ENCODE measurements at regions not wholly inside any gene's neighbourhood (a gene's known extent, or its start where the extent isn't known, plus 50 kb on each side); places are given as distances from the start of the nearest gene placed in this dataset.

DNA sequence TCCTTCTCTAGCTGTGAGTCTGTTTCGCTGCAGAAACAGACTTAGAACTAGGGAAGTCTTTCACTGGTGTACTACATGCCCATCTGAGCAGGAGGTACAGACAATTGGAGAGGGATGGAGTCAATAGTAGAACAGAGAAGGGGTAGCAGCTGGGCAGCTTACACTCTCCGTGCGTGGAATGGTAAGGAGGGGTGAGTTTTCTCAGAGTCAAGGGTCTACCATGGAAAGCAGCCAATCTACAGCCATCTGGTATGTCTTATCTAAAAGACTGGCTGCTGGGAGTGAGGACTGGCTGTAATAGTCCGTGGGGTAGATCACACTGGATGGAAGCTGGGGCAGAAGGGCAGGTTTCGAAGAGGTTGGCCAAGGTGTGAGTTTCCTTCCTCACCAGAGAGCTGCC lies 137.3 kb upstream of the TENM4 start:
- DNase-seq, result no peak

DNA sequence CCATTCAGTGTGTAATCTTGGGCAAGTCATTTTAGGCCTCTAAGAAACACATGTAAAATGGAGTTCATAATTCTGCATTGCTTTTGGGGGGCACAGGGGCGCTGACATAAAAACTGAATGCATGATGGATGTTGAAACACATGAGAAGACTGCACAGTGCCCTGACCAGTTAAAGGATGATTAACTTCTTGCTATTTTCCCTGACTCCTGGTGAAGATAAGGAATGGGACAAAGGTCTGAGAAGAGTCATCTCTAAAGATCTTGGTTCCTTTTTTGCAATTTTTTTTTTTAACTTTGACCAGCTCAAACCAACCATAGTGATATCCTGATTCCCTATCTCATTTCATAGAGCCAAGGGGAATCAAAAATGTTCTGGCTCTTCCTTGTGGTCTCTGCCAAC lies 134.9 kb upstream of the TENM4 start:
- no peak for DNase-seq

DNA sequence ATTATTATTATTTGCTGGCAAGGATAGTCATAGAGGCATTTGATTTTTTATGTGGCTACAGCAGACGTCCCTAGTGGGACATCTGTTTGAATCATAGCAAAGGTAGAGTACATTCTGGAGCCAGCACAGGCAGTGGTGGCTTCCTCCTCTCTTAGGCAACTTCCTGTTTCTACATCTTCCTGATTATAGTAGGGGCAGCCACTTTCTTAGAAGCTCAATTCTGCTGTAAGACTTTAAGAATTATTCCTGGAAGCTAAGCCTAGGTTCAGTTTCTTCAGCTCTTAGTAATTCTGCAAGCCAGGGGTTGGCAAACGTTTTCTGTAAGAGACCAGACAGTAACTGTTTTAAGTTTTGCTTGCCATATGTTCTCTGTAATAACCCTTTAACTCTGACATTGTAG lies 129.3 kb upstream of the TENM4 start:
- no peak for DNase-seq

DNA sequence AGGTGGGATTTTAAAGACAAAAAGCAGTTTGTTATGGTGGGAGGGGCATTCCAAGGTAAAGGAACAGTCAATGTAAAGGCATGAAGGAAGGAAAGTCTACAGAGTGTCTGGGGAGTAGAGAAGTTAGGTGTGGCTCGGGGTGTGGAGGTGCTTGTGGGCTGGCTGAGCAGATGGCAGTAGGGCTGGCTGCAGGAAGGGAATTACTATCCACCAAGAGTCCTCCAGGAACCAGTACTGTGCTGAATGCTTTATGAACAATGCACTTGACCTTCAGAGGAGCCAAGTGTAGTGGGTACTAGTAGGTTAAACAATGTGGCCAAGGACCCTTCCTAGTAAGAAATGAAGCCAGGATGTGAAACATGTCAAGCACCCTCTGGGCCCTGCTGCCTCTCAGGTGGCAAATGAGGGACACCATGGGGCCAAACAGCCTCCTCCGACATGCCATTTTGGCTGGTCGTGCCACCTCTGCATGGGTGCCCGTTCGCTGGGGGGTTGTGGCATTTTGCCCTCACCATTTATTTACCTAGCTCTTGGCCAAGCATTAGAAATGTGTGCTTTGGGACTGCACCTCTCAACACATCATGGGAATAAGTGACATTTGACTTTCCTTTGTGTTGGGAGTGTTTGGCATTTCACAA lies 123.6 kb upstream of the TENM4 start:
- no peak for DNase-seq

DNA sequence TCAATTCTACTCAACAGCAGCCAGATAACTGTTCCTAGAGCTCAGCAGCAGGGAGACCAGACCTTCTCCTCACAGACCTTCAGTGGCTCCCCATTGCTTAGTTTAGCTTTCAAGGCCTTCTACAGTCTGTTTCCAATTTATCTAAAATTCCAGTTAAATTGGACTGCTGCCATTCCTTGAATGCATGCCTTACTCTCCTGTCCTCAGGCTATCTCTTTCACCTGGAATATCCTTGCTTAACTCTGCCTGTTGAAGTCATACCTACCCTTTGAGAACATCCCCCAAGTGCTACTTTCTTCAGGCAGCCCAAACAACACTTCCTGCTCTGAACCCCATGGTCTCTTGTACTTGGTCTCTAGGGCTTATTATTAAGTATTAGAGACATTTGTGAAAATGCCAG lies 120.7 kb upstream of the TENM4 start:
- DNase-seq, result no peak

DNA sequence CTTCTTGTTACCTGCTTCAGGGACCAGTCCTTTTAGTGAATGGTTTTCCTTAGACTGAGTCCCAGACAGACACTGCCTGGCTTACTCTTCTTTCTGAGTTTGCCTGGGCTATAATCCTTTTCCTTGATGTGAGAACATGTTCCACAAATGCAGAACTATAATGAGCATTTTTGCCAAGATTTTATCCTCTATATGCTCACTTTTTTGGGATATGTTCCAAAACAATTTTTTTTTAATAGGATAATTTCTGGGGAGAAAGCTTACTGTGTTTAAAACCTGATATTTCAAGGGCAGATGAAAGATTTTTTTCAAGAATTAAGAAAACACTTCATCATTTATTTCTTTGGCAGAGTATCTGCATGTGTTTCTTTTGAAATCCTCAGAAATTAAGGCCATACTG lies 110.0 kb upstream of the TENM4 start:
- DNase-seq, result no peak

DNA sequence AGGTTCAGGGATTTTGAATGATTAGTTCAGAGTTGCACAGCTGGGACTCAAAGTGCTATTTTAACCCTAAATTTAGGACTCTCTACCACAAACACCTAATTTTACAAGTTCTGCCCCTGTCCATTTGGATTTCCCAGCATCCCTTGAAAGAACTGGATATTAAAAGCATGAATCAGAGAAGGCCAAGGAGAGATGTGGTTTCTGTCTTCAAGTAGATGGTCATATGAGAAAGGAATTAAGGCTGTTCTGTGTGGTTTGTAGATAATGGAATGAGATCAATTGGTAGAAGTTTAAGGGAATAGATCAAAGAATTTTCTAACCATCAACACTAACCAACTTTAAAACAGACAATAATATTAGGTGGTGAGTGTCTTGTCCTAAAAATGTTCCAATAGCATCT lies 106.4 kb upstream of the TENM4 start:
- DNase-seq, result no peak

DNA sequence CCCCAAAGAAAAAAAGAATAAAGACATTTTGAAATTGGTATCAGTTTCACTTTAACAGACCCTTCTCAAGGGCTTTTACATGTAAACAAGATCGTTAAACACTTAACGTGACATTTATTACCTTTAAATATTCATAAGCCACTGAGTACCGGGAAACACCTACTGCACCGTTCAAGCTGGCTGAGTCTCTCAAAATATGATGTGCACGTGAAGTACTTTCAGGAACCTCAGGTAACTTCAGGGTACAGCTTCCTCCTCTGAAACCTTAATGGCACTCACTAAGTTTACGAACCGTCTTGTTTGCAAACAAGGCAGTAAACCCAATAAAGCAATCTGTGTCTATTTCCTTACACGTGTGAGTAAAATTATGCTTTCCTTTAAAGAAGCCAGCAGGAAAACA lies 105.5 kb upstream of the TENM4 start:
- DNase-seq, result no peak

DNA sequence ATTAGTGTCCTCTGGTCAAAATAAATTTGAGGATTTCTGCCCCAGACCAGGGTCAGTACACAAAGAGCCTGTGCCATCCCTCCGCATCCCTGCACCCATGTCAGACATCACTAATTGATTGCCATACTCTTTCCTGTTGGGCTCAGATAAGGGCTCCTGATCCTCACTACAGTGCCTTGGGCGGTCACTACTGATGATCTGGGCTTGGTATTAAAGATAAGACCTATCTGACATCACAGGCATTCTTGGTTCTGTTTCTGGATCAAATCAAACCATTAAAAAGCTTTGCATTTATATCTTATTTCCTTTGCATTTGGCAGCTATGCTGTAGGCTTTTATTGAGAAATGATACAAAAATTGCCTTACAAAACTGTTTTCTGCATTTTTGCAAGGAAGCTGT lies 103.5 kb upstream of the TENM4 start:
- DNase-seq, result no peak

DNA sequence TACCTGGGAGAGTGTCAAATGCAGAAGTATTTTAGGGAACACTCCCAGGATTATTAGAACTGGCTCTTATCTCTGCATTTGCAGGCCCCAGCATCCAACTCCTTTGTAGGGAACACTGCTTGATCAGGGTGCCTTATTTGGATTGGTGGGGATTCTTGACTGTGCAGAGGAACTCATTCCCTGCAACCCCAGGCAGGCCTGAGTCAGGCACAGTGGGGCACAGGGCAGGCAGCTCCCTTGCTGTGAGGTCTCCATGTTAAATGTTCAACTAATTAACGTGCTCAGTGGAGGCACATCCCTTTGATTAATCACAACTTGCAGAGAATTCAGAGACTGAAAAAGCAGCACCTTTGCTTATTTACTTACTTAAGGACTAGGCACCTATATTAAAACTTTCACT lies 102.3 kb upstream of the TENM4 start:
- no peak for DNase-seq

DNA sequence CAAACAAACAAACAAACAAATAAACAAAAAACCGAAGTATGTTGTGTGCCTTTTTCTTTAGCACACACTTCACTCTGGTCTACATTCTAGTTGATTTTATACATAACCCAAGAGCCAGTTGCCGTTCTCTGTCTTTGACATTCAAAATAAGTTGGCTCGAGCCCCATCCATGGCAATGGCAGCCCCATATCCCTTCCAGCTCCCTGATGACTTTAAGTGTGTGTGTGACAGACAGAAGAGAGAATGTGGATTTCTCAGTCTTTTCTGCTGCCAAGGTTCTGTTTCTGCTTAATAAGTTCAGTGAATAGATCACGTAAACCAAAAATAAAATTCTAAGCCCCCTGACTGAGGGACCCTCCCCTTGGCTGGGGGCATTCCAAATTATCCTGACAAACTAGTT lies 100.6 kb upstream of the TENM4 start:
- DNase-seq, result no peak

DNA sequence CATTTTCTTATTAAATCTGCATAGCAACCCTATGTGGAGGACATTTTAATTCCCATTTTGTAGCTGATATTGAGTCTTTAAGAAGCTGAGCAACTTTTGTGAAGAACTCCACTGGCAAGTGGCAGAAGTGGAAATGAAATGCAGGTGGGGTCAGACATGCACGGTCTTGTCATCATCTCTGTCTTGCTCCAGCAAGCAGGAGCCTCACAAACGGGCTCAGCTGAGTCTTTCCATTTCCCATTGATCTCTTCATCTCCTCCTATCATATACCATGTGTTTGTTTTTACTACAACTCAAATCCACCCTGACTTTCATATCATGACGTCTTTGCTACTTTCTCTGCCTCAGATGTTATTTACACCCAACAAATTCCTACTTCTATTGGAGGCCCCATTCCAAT lies 97.9 kb upstream of the TENM4 start:
- no peak for DNase-seq

DNA sequence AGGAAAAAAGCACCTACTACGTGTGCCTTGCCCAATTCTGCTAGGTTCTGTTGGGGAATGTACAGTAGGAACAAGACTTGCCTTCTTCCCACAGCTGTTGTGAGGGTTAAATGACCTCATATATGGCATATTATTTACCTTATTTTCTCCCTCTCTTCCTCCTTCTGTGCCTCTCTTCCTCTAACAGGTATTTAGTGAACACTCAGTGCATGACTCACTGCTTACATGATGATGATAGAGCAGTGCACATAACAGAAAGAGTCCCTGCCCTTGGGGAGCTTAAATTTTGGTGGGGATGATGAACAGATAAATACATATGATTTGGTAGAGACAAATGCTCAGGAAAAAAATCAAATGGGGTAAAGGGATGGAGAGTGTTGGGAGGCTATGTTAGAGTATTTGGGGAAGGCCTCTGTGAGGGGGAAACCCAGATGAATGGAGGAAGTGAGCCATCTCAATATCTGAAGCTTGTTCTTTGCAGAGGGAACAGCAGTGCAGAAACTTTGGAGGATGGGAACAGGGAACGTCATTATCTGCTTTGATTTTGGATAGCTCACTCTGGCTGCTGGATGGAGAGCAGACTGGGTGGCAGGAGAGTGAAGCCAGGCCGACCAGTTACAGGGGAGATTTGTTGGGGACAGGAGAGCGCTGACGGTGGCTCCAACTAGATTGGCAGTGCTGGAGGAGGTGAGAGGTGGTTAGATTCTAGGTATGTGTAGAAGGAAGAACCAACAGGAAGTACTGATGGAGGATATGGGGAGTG lies 95.5 kb upstream of the TENM4 start:
- no peak for DNase-seq

DNA sequence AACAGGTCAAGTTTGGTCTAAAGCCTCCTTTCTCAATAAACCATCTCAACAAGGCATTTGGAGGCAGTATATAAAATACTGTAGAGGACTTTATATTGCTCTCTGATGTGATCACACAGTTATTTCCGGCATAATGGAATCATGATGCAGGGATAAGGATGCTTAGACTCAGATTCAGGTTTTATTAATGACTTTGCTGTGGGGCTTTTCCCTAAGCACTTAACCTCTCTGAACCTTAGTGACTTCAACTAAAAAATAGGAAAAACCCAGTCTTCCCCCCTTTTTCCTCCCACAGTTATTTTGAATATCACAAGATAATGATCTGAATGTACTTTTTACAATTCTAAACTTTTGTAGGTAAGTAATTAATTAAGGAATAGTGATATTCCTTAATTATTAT lies 94.8 kb upstream of the TENM4 start:
- DNase-seq, result no peak

DNA sequence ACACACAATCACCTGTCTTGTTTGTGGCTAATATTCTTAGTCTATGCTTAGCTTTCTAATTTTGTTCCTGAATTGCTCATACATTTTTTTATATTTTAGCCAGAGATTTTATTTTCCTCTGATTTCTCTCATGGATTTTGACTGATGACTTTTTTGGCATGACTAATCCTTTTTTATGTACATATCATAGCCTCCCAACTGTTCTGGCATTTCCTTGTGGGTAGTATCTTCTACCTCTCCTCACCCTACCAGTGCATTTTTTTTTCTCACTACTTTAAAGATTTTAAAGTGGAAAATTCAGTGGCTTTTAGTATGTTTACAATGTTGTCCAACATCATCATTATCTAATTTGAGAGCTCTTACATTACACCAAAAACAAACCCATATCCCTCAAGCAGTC lies 84.4 kb upstream of the TENM4 start:
- DNase-seq, result no peak

DNA sequence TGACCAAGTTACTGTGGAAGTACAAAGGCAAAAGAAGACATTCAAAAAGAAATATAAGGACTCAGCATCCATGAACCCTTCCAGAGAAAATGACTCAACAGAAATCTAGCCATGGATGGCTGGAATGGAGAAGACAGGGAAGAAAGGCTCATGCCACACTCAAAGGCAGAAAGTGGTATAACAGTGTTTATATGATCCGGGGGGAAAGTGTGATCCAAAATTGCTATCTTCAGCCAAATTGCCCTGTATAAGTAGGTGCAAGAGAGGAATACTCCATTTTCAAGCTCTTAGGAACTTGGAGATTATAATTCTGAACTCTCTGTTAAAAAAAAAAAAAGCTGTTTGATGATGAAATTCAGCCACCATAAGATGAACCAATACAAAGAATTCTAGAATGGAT lies 81.8 kb upstream of the TENM4 start:
- no peak for DNase-seq

DNA sequence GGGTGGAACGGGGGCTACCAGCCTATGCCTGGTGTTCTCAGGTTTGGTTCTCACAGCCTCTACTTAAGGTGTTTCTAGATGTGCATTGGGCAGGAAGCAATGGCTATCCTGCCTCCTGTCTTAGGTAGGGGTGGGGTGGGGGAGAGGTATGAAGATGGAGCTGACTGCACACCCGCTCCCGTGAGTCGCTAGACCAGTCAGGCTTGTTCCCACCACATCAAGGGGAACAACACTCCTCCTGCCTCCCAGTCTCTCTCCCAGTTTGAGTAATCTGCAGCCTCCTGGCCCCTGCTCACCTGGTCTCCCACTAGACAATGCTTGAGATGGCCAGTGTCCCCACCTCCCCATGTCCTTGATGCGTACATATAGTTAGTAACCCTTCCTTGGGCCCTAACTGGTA lies 79.3 kb upstream of the TENM4 start:
- no peak for DNase-seq

DNA sequence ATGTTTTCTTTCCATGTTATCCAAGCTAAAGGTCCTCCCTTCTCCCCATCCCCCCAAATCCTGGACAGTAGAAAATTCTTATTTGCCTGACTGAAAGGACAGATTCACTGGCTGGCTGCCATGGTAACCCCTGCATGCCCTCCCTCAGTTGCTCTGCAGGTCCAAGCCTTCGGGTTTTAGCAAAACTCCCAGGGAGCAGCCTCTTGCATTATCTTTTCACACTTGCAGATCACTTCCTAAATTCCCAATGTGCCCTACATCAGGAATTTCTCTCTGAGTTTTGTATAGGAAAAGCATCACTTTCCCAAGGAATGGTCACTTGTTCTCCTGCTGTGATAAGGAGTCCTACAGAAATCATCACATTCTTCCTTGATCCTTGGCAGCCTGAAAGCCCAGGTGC lies 75.0 kb upstream of the TENM4 start:
- DNase-seq, result no peak

DNA sequence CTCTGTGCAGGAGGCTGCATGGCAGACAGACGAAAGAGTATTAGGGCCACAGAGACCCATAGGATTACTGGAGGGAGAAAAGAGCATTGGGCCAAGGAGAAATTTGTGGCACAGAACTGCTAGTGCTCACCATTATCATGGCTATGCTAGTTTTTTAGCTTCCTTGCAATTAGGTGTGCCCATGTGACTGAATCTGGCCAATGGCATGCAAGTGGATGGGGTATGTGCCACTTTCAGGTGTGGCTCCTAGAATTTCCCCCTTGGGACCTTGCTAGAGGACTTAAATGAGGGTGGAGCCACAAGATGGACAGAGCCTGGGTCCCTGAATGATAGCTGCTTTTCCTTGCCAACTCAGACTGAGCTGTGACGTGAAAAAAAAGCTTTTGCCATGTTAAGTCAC lies 73.9 kb upstream of the TENM4 start:
- no peak for DNase-seq

DNA sequence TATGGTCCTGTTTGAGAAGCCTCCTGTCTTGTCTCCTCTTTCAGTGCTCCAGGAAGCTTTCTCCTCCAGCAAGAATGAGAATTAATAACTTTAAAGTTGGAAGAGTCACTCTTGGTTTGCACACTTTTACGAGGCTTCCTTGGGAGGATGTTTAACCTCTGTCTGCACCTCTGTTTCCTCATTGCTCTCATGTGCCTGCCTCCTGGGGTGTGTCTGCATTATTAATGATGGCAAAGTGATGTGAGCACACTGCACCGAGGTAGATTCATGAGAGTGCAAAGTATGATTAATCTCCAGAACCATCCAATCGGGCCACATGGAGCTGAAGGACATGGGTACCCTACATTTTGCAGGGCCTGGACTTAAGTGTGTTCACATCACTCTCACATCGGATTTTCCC lies 73.5 kb upstream of the TENM4 start:
- no peak for DNase-seq

DNA sequence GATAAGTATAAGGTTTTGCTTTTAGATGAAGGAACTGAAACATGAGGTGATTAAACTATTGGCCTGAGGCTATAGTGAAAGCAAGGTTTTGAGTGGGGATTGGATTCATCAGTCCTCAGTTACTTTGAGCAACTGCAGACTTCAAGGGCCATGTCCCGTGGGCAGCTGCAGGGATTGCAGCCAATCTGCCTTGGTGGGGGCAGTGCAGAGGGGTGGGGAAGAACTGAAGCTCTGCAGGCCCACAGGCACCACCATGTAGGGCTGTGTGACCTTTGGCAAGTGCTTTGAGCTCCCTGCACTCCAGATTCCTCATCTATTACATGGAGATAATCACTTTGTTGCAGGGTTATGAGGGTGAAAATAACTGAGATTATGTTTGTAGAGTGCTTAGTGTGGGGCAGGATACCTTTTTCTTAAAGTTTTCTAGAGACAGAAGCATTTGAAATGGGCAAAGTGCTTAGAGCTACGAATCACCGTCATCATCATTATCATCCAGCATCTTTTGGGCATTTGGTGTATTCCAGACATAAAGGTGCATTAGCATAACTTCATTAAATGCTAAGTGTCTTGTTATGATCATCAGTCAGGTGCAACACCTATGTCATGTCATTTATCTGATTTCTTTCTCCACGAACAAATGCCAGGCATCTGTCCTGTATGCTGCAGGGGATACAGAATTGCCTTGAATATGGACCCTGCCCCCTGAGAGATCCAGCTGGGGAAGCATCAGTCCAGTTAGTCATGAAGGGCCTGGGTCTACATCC lies 72.1 kb upstream of the TENM4 start:
- no peak for DNase-seq

DNA sequence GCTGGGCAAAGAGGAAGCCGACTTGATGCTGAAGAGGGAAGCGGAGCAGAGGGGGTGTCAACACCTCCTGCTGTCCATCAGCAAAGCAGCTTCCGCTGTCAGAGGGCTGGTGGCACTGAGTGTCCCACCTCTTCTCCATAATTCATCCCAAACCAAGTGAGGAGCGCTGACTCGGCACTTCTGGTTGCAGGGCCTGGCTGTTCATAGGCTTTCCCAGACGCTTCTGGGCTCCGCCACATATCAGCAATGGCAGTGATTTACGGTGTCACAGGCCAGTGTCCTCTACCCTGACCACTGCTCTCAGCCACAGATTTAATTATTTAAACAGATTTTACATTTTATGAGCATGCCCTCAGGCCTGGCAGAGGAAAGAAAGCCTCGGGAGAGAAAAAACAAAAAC lies 70.1 kb upstream of the TENM4 start:
- no peak for DNase-seq

DNA sequence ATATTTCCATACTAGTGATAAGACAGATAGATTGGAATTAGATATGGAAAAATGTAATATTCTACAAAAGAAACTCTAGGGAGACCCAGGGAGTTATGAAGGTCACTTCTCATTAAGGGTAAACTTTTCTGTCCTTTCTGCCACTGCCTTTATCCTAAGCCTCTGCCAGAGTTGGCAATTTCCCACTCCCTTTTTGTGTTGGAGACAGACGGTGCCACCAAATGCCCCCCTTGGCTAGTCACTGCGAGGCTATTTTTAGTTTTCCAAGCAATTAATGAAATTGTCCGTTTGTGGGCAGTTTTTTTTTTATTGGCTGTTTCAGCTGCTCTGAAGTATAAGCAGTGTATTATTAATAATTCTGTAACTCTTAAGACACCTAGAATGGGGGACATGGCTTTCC lies 67.6 kb upstream of the TENM4 start:
- DNase-seq, result no peak

DNA sequence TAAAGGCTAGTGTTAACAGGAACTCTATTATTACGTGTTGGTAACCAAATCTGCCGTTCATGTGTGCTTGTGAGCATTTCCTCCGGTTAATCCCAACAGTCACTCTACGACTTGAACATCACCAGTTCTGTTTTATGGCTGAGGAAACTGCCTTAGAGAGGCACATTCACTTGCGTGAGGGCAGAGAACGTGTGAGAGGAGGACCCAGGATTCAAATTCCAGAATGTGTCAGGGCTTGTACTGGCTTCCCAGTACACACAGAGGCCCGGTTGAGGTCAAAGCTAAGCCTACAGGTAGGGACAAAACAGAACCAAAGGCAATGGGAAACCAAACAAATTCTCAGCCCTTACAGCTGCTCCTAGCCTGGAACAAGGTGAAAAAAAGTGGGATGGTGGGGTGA lies 66.9 kb upstream of the TENM4 start:
- DNase-seq, result no peak
